UCSD-AML1 (cell line): ENCODE measurements at regions not wholly inside any gene's neighbourhood (a gene's known extent, or its start where the extent isn't known, plus 50 kb on each side); places are given as distances from the start of the nearest gene placed in this dataset.

Experiments used
- DNase-seq: peaks from one replicate; lab custom pipeline; 2025; ENCODE audit not compliant: unreplicated experiment; lab: John Stamatoyannopoulos, UW

DNA sequence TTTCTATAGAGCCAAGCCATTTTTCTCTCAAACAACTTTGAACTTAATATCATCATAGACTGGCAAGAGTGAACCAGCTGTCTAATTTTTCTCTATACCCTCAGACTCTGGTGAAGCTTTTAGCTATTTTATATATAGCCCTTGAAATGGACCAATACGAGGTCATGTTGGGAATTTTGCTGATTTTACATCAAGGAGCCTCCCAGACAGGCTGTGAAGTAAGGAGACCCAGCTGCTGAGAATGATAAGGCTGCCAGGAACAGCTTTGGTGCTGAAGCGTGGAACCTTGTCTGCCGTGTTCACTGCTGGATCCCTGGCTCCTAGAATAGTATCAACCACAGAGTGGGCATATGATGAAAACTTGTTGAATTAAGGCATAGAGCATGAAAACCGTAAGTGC lies 326.2 kb upstream of the NAV3 start:
- DNase-seq, result no peak

DNA sequence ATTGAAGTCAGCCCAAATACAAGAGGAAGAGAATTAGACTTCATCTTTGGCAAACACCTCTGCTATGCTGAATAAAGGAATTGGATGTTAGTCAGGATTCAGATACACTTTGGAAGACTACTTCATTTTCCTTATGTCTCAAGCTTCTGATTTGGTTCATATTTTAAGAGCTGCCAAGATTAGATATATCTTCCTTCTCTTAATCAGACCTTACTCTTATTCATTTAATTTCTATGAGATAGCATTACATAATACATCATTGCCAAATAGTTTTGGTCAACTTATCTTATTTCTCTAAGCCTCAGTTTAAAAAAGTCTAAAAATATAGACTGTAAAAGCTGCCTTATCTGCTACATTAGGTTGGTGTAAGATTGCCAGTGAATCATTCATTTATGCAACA lies 330.6 kb upstream of the NAV3 start:
- DNase-seq, result no peak

GRCh38 chr12:77497647-77498046 lies 333.0 kb upstream of the NAV3 start:
- no peak for DNase-seq

- no peak for DNase-seq
Observed at GRCh38 chr12:77496714-77497113, 334.0 kb upstream of the NAV3 start.

- no peak for DNase-seq
Observed at GRCh38 chr12:77494296-77494695, 336.4 kb upstream of the NAV3 start.

DNA sequence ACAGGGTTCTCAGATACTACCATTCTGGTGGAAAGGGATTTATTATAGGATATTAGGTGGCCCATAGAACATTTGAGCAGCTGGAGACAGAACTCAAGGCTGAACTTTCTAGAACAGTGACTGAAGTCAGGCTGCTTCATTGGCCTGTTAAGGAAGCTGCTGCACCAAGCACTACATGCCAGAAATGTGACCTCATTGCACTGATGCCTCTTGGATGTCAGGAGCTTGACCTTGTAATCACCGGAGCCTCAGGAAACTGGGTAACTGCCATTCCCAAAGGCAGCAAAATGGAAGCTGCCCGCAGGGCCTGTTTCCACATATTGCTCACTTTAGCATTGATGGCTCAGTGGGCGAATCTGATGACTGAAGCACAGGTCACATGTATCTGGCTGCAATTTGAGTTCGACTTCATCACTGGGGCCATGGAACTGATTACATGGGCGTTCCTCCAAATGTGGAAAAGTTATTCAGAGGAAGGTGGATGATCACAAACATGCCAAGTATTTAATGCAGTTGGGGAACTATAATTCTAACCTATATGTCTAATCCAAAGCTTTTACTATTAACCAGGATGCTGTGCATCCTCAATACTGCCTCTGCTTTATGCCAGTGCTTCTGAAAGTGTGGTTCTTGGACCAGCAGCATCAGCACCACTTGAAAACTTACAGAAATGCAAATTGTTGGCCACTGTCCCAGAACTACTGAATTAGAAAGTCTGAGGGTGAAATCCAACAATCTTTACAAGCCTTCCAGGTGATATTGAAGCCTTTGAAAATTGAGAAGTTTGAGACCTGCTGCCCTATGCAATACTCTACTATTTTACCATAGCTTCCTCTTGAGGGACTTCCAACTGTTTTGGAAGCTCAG lies 337.2 kb upstream of the NAV3 start:
- no peak for DNase-seq

DNA sequence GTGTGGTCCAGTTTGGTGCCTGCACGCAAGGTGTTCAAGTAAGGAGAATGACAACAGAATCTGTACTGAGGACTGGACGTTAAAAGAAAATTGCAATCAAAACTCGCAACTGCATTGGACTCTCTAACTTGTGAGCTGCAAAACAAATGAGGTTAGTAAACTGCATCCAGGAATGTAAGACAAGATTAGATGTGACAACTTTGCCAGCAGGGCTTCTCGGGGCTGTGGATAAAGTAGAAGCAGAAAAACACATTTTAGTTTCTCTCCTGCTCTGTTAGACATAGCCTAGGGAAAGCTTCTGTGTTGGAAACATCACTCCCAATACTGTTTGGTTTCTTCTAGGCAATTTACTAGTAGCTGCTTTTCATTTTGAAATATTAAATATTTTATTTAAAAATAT lies 338.2 kb upstream of the NAV3 start:
- DNase-seq, result no peak

GRCh38 chr12:77489331-77489970 lies 341.2 kb upstream of the NAV3 start:
- DNase-seq, result no peak

DNA sequence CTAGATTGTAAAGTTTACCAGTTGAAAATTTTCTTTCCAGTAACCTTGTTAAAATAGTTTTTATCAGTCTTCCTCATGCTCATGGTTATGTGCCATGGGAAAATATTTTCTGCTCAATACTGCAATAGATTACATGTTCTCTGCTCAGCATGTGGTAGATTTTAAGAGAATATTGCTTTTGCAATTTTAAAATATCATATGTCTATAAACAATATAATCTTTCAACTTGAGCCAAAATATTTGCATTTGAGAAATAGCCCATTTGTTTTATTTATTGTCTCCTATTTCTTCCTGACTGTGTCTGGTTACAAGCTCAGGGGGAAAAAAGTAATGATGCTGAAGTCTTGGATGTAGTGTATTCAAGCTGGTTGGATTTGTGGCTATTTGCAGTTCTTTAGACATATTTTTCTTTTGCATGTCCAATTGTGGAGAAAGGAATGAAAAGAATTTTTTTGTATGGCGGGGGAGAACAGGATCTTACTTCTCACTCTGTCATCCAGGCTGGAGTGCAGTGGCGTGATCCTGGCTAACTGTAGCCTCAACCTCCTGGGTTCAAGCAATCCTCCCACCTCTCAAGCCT lies 342.6 kb upstream of the NAV3 start:
- DNase-seq, result no peak

DNA sequence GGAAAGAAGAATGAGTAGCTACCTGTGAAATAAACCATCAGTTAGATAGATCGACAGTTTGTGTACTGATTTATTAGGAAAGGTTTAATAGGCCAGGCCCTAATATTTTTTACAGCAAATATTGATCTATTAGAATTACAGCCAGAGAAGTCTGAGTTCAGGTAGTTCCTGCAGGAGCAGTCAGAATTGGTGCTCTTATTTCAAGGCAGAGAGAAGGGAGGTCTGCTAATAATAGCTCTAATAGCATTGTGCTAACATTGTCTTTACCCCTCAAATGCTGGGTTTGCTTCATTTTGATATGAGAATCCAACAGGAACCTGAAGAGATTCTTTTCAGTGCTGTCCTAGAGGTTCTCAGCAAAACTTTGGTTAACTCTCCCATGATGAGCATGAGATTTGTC lies 343.8 kb upstream of the NAV3 start:
- no peak for DNase-seq

- DNase-seq, result no peak
Observed at GRCh38 chr12:77485961-77486854, 344.5 kb upstream of the NAV3 start.

GRCh38 chr12:77481687-77482086 lies 349.0 kb upstream of the NAV3 start:
- DNase-seq, result no peak

- no peak for DNase-seq
Observed at GRCh38 chr12:77477907-77478533, 352.7 kb upstream of the NAV3 start.

GRCh38 chr12:77471801-77472200 lies 358.9 kb upstream of the NAV3 start:
- no peak for DNase-seq

- no peak for DNase-seq
Observed at GRCh38 chr12:77469578-77470333, 360.9 kb upstream of the NAV3 start.

- DNase-seq, result no peak
Observed at GRCh38 chr12:77442633-77443032, 377.3 kb upstream of the E2F7 start.

DNA sequence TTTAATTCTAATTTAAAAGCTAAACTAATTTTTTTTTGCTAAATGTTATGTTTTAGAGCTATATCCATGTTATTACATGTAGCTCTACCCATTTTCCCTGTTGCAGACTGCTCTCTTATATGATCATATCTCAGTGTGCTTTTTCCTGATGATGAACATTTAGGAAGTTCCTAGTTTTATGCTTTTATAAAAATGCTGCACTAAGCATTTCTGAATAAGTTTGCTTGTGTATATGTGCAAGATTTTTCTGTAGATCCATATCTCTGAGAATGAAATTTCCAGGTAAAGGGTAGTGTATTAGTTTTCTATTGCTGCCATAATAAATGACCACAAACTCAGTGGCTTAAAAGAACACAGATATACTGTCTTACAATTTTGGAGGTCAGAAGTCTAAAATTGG lies 374.4 kb upstream of the E2F7 start:
- no peak for DNase-seq

DNA sequence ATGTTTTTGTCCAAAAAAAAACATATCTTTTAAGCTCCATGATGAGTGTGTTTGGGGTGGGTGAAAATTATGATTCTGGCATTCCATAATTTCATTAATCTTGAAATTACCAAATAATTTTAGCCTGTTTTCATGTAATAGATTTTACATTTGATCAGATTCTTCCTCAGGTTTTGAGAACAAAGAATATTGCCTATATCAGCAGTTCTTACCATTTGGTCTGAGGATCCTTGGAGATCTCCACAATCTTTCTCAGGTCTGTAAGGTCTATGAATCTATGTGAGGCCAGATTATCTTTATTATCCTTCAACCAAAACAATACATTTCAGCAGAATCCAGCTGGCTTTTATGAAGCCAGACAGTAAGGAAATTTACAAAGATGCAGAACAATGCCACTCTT lies 373.3 kb upstream of the E2F7 start:
- no peak for DNase-seq

DNA sequence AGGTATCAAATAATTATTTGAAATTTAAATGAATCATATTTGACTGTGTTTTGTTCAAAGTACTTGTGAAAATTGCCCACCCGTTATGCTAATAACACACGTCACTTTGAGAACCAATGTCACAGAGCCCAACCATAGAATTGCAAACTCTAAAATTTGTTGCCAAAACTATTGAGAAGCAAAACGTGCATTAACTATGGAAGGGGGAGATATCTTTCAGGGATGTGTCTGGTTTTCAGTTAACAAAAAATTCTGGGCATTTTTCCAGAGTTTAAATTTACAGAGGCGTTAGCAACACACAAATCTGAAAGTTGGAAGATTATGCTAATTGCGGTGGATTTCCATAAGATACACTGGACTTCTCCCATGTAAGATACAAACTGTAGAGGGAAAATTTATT lies 371.8 kb upstream of the E2F7 start:
- DNase-seq, result no peak

DNA sequence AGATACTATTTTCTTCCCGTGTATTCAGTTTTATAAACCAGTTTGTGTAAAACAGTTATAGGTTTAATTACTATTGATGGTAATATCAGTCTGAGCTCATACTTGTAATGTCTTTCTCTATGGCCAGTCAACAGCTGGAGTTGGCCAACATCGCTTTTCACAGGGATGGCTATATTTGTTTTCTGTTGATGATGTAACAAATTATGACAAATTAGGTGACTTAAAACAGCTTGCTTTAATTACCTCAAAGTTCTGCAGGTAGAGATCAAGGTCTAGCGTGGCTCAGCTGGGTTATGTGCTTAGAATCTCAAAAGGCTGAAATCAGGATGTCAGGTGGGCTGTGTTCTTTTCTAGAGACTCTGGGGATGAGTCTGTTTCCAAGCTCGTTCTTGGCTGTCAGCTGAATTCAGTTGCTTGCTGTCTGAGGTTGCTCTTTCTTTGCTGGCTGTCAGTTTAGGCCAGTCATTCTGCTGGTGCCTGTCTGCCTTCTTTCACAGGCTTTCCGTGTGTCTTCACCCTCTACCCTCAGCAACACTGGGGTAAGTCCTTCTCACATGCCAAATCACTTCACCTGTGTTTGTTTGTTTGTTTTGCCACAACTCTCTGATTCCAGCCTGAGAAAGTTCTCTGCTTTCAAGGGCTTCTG lies 370.2 kb upstream of the E2F7 start:
- DNase-seq, result no peak
